Liver (tissue), 3 donors: ENCODE measurements at regions not wholly inside any gene's neighbourhood (a gene's known extent, or its start where the extent isn't known, plus 50 kb on each side); places are given as distances from the start of the nearest gene placed in this dataset.

Experiments
- GABPA ChIP-seq, 2 donors: IDR thresholded peaks in 1 of 2; conservative IDR thresholded peaks in 1 of 2; 2 replicates each; pipeline ENCODE4 v1.6.1; 2016; ENCODE audit warnings: antibody characterized with exemption in 2 of 2, mild to moderate bottlenecking in 1 of 2, moderate library complexity in 1 of 2
- JUND ChIP-seq, 2 donors: IDR thresholded peaks; 2 replicates each; pipeline ENCODE4 v1.6.1; 2016; ENCODE audit warnings: antibody characterized with exemption in 2 of 2
- NR2F2 ChIP-seq: IDR thresholded peaks from 2 replicates; pipeline ENCODE4 v1.6.1; 2016; ENCODE audit warnings: antibody characterized with exemption
- RAD21 ChIP-seq, 2 donors: IDR thresholded peaks; 2 replicates each; pipeline ENCODE4 v1.6.1; 2016; ENCODE audit warnings: antibody characterized with exemption in 2 of 2, mild to moderate bottlenecking in 2 of 2
- SP1 ChIP-seq: IDR thresholded peaks from 2 replicates; pipeline ENCODE4 v1.6.1; 2018; ENCODE audit warnings: antibody characterized with exemption, mild to moderate bottlenecking
- TAF1 ChIP-seq: conservative IDR thresholded peaks from 2 replicates; pipeline ENCODE4 v1.6.1; 2016; ENCODE audit warnings: antibody characterized with exemption, mild to moderate bottlenecking
- YY1 ChIP-seq: IDR thresholded peaks from 2 replicates; pipeline ENCODE4 v1.6.1; 2016; ENCODE audit warnings: antibody characterized with exemption, mild to moderate bottlenecking
- TF ChIP-seq, protein P1 (sequence below): fragments of 150-350 bp; IDR thresholded peaks from 2 replicates; pipeline ENCODE4 v1.5.1; 2017; ENCODE audit warnings: improper control_type of control experiment, low read depth, low read length; ENCODE audit not compliant: missing input control
- TF ChIP-seq, protein P2 (sequence below): IDR thresholded peaks from 2 replicates; pipeline ENCODE4 v1.6.1; 2016; ENCODE audit warnings: antibody characterized with exemption
- TF ChIP-seq, protein P3 (sequence below): IDR thresholded peaks from 2 replicates; pipeline ENCODE4 v1.6.1; 2016; ENCODE audit warnings: antibody characterized with exemption
- donor health status: healthy.
- donor health status: healthy.

DNA sequence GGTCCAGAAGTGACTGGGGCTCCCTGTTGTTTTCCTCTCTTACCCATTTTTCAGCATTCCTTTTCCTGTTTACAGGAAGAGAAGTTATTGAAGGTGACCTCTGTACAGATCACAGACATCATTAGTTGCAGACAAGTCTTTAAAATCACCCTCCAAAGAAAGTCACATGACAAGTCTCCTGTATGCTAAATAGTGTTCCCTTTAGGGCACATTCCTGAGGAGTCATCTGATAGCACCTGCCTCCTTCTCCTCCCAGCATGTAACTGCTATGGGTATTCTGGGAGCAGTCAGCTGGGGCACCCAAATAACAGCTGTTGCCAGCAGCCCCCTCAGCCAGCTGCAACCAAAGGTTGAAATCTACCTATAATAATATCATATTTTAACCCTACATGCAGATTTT is 200.6 kb downstream of the PTGER3 start:
- TF ChIP-seq, protein P1, sequence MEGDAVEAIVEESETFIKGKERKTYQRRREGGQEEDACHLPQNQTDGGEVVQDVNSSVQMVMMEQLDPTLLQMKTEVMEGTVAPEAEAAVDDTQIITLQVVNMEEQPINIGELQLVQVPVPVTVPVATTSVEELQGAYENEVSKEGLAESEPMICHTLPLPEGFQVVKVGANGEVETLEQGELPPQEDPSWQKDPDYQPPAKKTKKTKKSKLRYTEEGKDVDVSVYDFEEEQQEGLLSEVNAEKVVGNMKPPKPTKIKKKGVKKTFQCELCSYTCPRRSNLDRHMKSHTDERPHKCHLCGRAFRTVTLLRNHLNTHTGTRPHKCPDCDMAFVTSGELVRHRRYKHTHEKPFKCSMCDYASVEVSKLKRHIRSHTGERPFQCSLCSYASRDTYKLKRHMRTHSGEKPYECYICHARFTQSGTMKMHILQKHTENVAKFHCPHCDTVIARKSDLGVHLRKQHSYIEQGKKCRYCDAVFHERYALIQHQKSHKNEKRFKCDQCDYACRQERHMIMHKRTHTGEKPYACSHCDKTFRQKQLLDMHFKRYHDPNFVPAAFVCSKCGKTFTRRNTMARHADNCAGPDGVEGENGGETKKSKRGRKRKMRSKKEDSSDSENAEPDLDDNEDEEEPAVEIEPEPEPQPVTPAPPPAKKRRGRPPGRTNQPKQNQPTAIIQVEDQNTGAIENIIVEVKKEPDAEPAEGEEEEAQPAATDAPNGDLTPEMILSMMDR: no peak
- TF ChIP-seq SP1 (no peak), TAF1 (no peak), NR2F2 (no peak), RAD21 (IDR thresholded peaks at IDR 0.05) (no peak), JUND (IDR thresholded peaks at IDR 0.05) (no peak), GABPA (IDR thresholded peaks at IDR 0.05 in 1 of 2, conservative IDR thresholded peaks at IDR 0.05 in 1 of 2) (no peak), YY1 (no peak)
- TF ChIP-seq, protein P2, sequence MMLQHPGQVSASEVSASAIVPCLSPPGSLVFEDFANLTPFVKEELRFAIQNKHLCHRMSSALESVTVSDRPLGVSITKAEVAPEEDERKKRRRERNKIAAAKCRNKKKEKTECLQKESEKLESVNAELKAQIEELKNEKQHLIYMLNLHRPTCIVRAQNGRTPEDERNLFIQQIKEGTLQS: no peak
- TF ChIP-seq, protein P3, sequence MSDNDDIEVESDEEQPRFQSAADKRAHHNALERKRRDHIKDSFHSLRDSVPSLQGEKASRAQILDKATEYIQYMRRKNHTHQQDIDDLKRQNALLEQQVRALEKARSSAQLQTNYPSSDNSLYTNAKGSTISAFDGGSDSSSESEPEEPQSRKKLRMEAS: no peak
